Thyroid gland (tissue), 4 donors: ENCODE measurements at regions not wholly inside any gene's neighbourhood (a gene's known extent, or its start where the extent isn't known, plus 50 kb on each side); places are given as distances from the start of the nearest gene placed in this dataset.

Experiments
- POLR2A ChIP-seq, 2 donors: fragments of 450-650 bp; IDR thresholded peaks; one replicate each; pipeline ENCODE4 v1.6.1; 2017; ENCODE audit warnings: antibody characterized with exemption in 2 of 2, mild to moderate bottlenecking in 2 of 2, moderate library complexity in 1 of 2
- TF ChIP-seq, protein P1 (sequence below), 6 experiments: fragments of 200-600 bp in 3 of 6; fragments of 450-650 bp in 3 of 6; sonication (generic) in 3 of 6; IDR thresholded peaks; one replicate each; pipeline ENCODE4 v1.5.1; 2016 to 2019; ENCODE audit warnings: antibody characterized with exemption in 6 of 6, mild to moderate bottlenecking in 2 of 6, inconsistent platforms in 1 of 6, moderate library complexity in 1 of 6

DNA sequence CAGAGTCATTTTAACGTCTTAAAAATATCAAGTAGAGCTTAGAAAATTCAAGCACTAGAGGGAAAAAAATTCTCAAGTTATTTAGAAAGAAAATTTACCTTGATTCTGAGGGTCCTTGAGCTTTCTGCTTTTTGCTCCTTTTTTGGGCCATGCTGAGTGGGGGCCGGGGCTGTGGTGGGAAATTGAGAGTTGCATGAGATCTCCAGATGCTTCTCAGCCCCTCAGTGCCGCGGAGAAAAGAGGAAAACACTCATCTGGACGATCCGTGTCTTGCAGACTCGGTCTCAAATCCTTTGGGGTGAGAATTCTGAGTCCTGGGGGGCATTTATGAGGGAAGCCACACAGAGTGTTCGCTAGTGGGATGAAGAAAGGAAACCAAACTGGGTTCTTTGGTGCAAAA, 700.8 kb downstream of the TBC1D22A start:
- TF ChIP-seq, protein P1, sequence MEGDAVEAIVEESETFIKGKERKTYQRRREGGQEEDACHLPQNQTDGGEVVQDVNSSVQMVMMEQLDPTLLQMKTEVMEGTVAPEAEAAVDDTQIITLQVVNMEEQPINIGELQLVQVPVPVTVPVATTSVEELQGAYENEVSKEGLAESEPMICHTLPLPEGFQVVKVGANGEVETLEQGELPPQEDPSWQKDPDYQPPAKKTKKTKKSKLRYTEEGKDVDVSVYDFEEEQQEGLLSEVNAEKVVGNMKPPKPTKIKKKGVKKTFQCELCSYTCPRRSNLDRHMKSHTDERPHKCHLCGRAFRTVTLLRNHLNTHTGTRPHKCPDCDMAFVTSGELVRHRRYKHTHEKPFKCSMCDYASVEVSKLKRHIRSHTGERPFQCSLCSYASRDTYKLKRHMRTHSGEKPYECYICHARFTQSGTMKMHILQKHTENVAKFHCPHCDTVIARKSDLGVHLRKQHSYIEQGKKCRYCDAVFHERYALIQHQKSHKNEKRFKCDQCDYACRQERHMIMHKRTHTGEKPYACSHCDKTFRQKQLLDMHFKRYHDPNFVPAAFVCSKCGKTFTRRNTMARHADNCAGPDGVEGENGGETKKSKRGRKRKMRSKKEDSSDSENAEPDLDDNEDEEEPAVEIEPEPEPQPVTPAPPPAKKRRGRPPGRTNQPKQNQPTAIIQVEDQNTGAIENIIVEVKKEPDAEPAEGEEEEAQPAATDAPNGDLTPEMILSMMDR (IDR thresholded peaks at IDR 0.05), result no peak
- TF ChIP-seq POLR2A (IDR thresholded peaks at IDR 0.05), result no peak
